H9 (cell line): ENCODE measurements at regions not wholly inside any gene's neighbourhood (a gene's known extent, or its start where the extent isn't known, plus 50 kb on each side); places are given as distances from the start of the nearest gene placed in this dataset.

Experiments
- DNase-seq: peaks from one replicate; pipeline ENCODE4 v3.0.0-alpha.2; 2017
- H2AFZ ChIP-seq: one replicate; pipeline ENCODE4 v1.6.1; 2013; ENCODE audit warnings: mild to moderate bottlenecking, low read length, control low read depth, moderate library complexity
- H2AK5ac ChIP-seq: 2 replicates; pipeline ENCODE4 v1.6.1; 2013; ENCODE audit warnings: low read length, control low read depth, mixed read lengths; ENCODE audit not compliant: insufficient read length
- H2BK120ac ChIP-seq: one replicate; pipeline ENCODE4 v1.6.1; 2013; ENCODE audit warnings: low read depth, mild to moderate bottlenecking, low read length, control low read depth, inconsistent platforms; ENCODE audit not compliant: poor library complexity, severe bottlenecking
- H2BK12ac ChIP-seq: 2 replicates; pipeline ENCODE4 v1.6.1; 2013; ENCODE audit warnings: low read length, control low read depth, mixed read lengths, low read depth; ENCODE audit not compliant: insufficient read length
- H2BK15ac ChIP-seq: 2 replicates; pipeline ENCODE4 v1.6.1; 2013; ENCODE audit warnings: low read depth, low read length, control low read depth
- H2BK20ac ChIP-seq: one replicate; pipeline ENCODE4 v1.6.1; 2013; ENCODE audit warnings: low read depth, mild to moderate bottlenecking, low read length, control low read depth, inconsistent platforms; ENCODE audit not compliant: poor library complexity, severe bottlenecking
- H2BK5ac ChIP-seq: 2 replicates; pipeline ENCODE4 v1.6.1; 2013; ENCODE audit warnings: low read length, control low read depth, mixed read lengths; ENCODE audit not compliant: insufficient read length
- H3K14ac ChIP-seq: 2 replicates; pipeline ENCODE4 v1.6.1; 2013; ENCODE audit warnings: low read length, control low read depth; ENCODE audit not compliant: insufficient read depth
- H3K18ac ChIP-seq: 2 replicates; pipeline ENCODE4 v1.6.1; 2013; ENCODE audit warnings: low read depth, mild to moderate bottlenecking, mixed read lengths, low read length, control low read depth; ENCODE audit not compliant: insufficient read length
- H3K23ac ChIP-seq: 2 replicates; pipeline ENCODE4 v1.6.1; 2013; ENCODE audit warnings: low read length, control low read depth, mixed read lengths, low read depth; ENCODE audit not compliant: insufficient read length
- H3K23me2 ChIP-seq: 2 replicates; pipeline ENCODE4 v1.6.1; 2013; ENCODE audit warnings: low read depth, mild to moderate bottlenecking, mixed read lengths, low read length, control low read depth; ENCODE audit not compliant: insufficient read length, poor library complexity, severe bottlenecking
- H3K27ac ChIP-seq: 2 replicates; pipeline ENCODE4 v1.5.1; 2013; ENCODE audit warnings: low read length, control low read depth, mixed read lengths, low read depth; ENCODE audit not compliant: insufficient read length
- H3K27me3 ChIP-seq: 2 replicates; pipeline ENCODE4 v1.6.1; 2013; ENCODE audit warnings: low read length, control low read depth, inconsistent platforms; ENCODE audit not compliant: insufficient read depth
- H3K4ac ChIP-seq: 2 replicates; pipeline ENCODE4 v1.6.1; 2013; ENCODE audit warnings: low read depth, mild to moderate bottlenecking, control low read depth, inconsistent platforms, low read length, moderate library complexity
- H3K4me1 ChIP-seq: 2 replicates; pipeline ENCODE4 v1.6.1; 2013; ENCODE audit warnings: low read length, control low read depth, inconsistent platforms; ENCODE audit not compliant: insufficient read depth
- H3K4me2 ChIP-seq: 2 replicates; pipeline ENCODE4 v1.6.1; 2013; ENCODE audit warnings: low read length, control low read depth, mixed read lengths; ENCODE audit not compliant: insufficient read length, insufficient read depth
- H3K56ac ChIP-seq: 2 replicates; pipeline ENCODE4 v1.6.1; 2013; ENCODE audit warnings: low read depth, mild to moderate bottlenecking, mixed read lengths, low read length, control low read depth; ENCODE audit not compliant: insufficient read length
- H3K79me1 ChIP-seq: 2 replicates; pipeline ENCODE4 v1.6.1; 2013; ENCODE audit warnings: low read depth, mild to moderate bottlenecking, moderate library complexity, low read length, control low read depth, inconsistent platforms; ENCODE audit not compliant: insufficient read depth, poor library complexity, severe bottlenecking
- H3K79me2 ChIP-seq: 2 replicates; pipeline ENCODE4 v1.6.1; 2013; ENCODE audit warnings: low read length, control low read depth, inconsistent platforms; ENCODE audit not compliant: insufficient read depth
- H3K9ac ChIP-seq: 2 replicates; pipeline ENCODE4 v1.6.1; 2013; ENCODE audit warnings: low read length, control low read depth, mixed read lengths; ENCODE audit not compliant: insufficient read length; ENCODE audit errors: extremely low read depth
- H3K9me3 ChIP-seq: one replicate; pipeline ENCODE4 v1.6.1; 2013; ENCODE audit warnings: low read depth, low read length, inconsistent platforms; ENCODE audit not compliant: control insufficient read depth
- H3T11ph ChIP-seq: one replicate; pipeline ENCODE4 v1.6.1; 2013; ENCODE audit warnings: mild to moderate bottlenecking, low read length, control low read depth, inconsistent platforms
- H4K20me1 ChIP-seq: one replicate; pipeline ENCODE4 v1.6.1; 2013; ENCODE audit not compliant: control insufficient read depth, insufficient read length, insufficient read depth
- H4K5ac ChIP-seq: 2 replicates; pipeline ENCODE4 v1.6.1; 2013; ENCODE audit warnings: low read depth, mild to moderate bottlenecking, mixed read lengths, low read length, control low read depth; ENCODE audit not compliant: insufficient read length
- H4K8ac ChIP-seq: replicated peaks from 2 replicates; pipeline ENCODE4 v1.6.1; 2013; ENCODE audit warnings: low read length, control low read depth, mixed read lengths, low read depth; ENCODE audit not compliant: insufficient read length
- H4K91ac ChIP-seq: 2 replicates; pipeline ENCODE4 v1.6.1; 2013; ENCODE audit warnings: low read depth, mild to moderate bottlenecking, moderate library complexity, mixed read lengths, low read length, control low read depth; ENCODE audit not compliant: insufficient read length
- H3K27ac Mint-ChIP-seq, 3 experiments: 2 replicates in 2 of 3; 3 replicates in 1 of 3; pipeline ENCODE4 v1.8.0; 2020 to 2021; ENCODE audit warnings: mixed read lengths in 3 of 3, mild to moderate bottlenecking in 1 of 3, moderate library complexity in 1 of 3
- H3K27me3 Mint-ChIP-seq: 2 replicates; pipeline ENCODE4 v1.8.0; 2021; ENCODE audit warnings: low read depth, mild to moderate bottlenecking, moderate library complexity, mixed read lengths
- H3K36me3 Mint-ChIP-seq, 3 experiments: 2 replicates in 2 of 3; 3 replicates in 1 of 3; pipeline ENCODE4 v1.8.0; 2020 to 2021; ENCODE audit warnings: low read depth in 3 of 3, mixed read lengths in 3 of 3; ENCODE audit not compliant: insufficient read depth in 1 of 3
- H3K4me1 Mint-ChIP-seq, 2 experiments: 2 replicates each; pipeline ENCODE4 v1.8.0; 2020; ENCODE audit warnings: mixed read lengths in 2 of 2
- H3K4me3 Mint-ChIP-seq, 2 experiments: 2 replicates in 1 of 2; 3 replicates in 1 of 2; pipeline ENCODE4 v1.8.0; 2020 to 2021; ENCODE audit warnings: mild to moderate bottlenecking in 2 of 2, mixed read lengths in 2 of 2, moderate library complexity in 1 of 2
- H3K9me3 Mint-ChIP-seq, 2 experiments: 2 replicates in 1 of 2; 3 replicates in 1 of 2; pipeline ENCODE4 v1.8.0; 2020; ENCODE audit warnings: mild to moderate bottlenecking in 2 of 2, mixed read lengths in 2 of 2, moderate library complexity in 1 of 2
- CTCF ChIP-seq: fragments of 200-600 bp; sonication (generic); conservative IDR thresholded peaks from 3 replicates; pipeline ENCODE4 v1.8.0; 2021; ENCODE audit warnings: antibody characterized with exemption, mild to moderate bottlenecking
- WGBS: extraction: QIAGEN DNeasy Blood & Tissue Kit; methylation state at CpG from one replicate; pipeline ENCODE4 v1.1.7; 2013; ENCODE audit warnings: missing lambda C conversion rate, low lambda C conversion rate, mixed read lengths; ENCODE audit not compliant: insufficient read length; ENCODE audit errors: extremely low coverage; 5-methylcytosine and 5-hydroxymethylcytosine counted together

- no peaks in the 10 kb centered on the region for H3K27me3 Mint-ChIP-seq
- H3K9ac ChIP-seq: no peak overlapping the region
Measured at GRCh38 chr7:81430761-81431160, 339.1 kb downstream of the HGF start.

More at GRCh38 chr7:81430761-81431160, 339.1 kb downstream of the HGF start:
- no peak for DNase-seq
- H3K4me1 Mint-ChIP-seq: peaks cover 10 to 11% of the 10 kb centered on the region in 2 experiments
- no peak overlapping the region for H3K27ac ChIP-seq
- no peak overlapping the region for H2BK5ac ChIP-seq
- H3K56ac ChIP-seq: no peak overlapping the region
- H3K36me3 Mint-ChIP-seq: no peaks in the 10 kb centered on the region
- no peak overlapping the region for H2BK120ac ChIP-seq
- H3K27me3 ChIP-seq: no peaks in the 10 kb centered on the region
- H3K9me3 Mint-ChIP-seq: no peaks in the 10 kb centered on the region
- H3K18ac ChIP-seq: no peak overlapping the region
- H3K27ac Mint-ChIP-seq: peak overlapping the region in 2 of 3 experiments; percentile 5 to 23; a peak in 2 of 7 replicates
- H3K79me1 ChIP-seq: no peaks in the 10 kb centered on the region
- H3K4me1 ChIP-seq: no peaks in the 10 kb centered on the region
- H3T11ph ChIP-seq: no peak overlapping the region
- H3K23me2 ChIP-seq: no peaks in the 10 kb centered on the region
- no peaks in the 10 kb centered on the region for H4K20me1 ChIP-seq
- no peak overlapping the region for H3K23ac ChIP-seq
- no peak overlapping the region for H3K14ac ChIP-seq
- no peaks in the 10 kb centered on the region for H3K9me3 ChIP-seq
- H2AK5ac ChIP-seq: no peak overlapping the region
- no peak overlapping the region for H3K4me3 Mint-ChIP-seq
- H2BK12ac ChIP-seq: no peak overlapping the region
- no peak overlapping the region for H2BK20ac ChIP-seq
- no peaks in the 10 kb centered on the region for H3K79me2 ChIP-seq
- WGBS: no CpG with 5 or more reads among the region's 1 CpG
- TF ChIP-seq CTCF: no peak
- H3K4me2 ChIP-seq: no peak overlapping the region
- H2BK15ac ChIP-seq: no peak overlapping the region
- no peak overlapping the region for H4K5ac ChIP-seq
- no peak overlapping the region for H4K91ac ChIP-seq
- H2AFZ ChIP-seq: no peak overlapping the region
- no peak overlapping the region for H3K4ac ChIP-seq
- H4K8ac ChIP-seq: no peak overlapping the region
